HEK293 (cell line): ENCODE measurements at regions not wholly inside any gene's neighbourhood (a gene's known extent, or its start where the extent isn't known, plus 50 kb on each side); places are given as distances from the start of the nearest gene placed in this dataset.

ENCODE experiments used
- CTCF ChIA-PET: fragments of 350-600 bp; formaldehyde crosslinking; extraction: SDS; loops from one replicate; lab custom pipeline; 2021; ENCODE audit warnings: antibody characterized with exemption; lab: Yijun Ruan, JAX
- POLR2A ChIA-PET: fragments of 300-600 bp; formaldehyde crosslinking; extraction: SDS; loops from one replicate; lab custom pipeline; 2020; ENCODE audit warnings: antibody characterized with exemption, inconsistent platforms; lab: Yijun Ruan, JAX
- H3K27ac ChIP-seq: fragments of 200-500 bp; sonication (Bioruptor generic); 2 replicates; pipeline ENCODE4 v1.5.1; 2014; ENCODE audit warnings: low read depth, low read length, control low read depth, inconsistent platforms; ENCODE audit errors: extremely low read depth
- H3K36me3 ChIP-seq, 2 experiments: fragments of 200-500 bp in 1 of 2; sonication (Bioruptor generic) in 1 of 2; 1 replicate in 1 of 2; 2 replicates in 1 of 2; pipeline ENCODE4 v1.5.1; 2014 to 2017; ENCODE audit warnings: inconsistent platforms in 2 of 2, low read length in 2 of 2; ENCODE audit not compliant: control insufficient read depth in 2 of 2, insufficient read depth in 1 of 2
- H3K4me1 ChIP-seq: fragments of 200-500 bp; sonication (Bioruptor generic); 2 replicates; pipeline ENCODE4 v1.5.1; 2014; ENCODE audit warnings: mild to moderate bottlenecking, low read length, inconsistent platforms; ENCODE audit not compliant: control insufficient read depth, insufficient read depth
- H3K4me3 ChIP-seq: 2 replicates; pipeline ENCODE4 v1.5.1; 2011; ENCODE audit warnings: low read depth, mild to moderate bottlenecking, control low read depth, low read length, moderate library complexity
- H3K9me3 ChIP-seq: fragments of 200-500 bp; sonication (Bioruptor generic); 2 replicates; pipeline ENCODE4 v1.5.1; 2014; ENCODE audit warnings: low read depth, low read length, inconsistent platforms; ENCODE audit not compliant: control insufficient read depth, insufficient read depth
- HOXD13 ChIP-seq: sonication (generic); formaldehyde crosslinking; IDR thresholded peaks from 2 replicates; pipeline ENCODE4 v1.8.0; 2022; ENCODE audit warnings: missing genetic modification reagents, borderline replicate concordance
- SP7 ChIP-seq: fragments of 450-650 bp; formaldehyde crosslinking; IDR thresholded peaks from 2 replicates; pipeline ENCODE4 v1.5.1; 2016; ENCODE audit warnings: missing biosample characterization, missing genetic modification characterization
- ZFP69B ChIP-seq: fragments of 450-650 bp; formaldehyde crosslinking; IDR thresholded peaks from 2 replicates; pipeline ENCODE4 v1.5.1; 2016; ENCODE audit warnings: missing biosample characterization, missing genetic modification characterization
- ZNF211 ChIP-seq: fragments of 450-650 bp; formaldehyde crosslinking; IDR thresholded peaks from 2 replicates; pipeline ENCODE4 v1.5.1; 2016; ENCODE audit warnings: low read depth, missing biosample characterization, missing genetic modification characterization
- ZNF239 ChIP-seq: fragments of 450-650 bp; formaldehyde crosslinking; IDR thresholded peaks from 2 replicates; pipeline ENCODE4 v1.5.1; 2016; ENCODE audit warnings: missing biosample characterization, missing genetic modification characterization
- ZNF530 ChIP-seq: fragments of 450-650 bp; formaldehyde crosslinking; IDR thresholded peaks from 2 replicates; pipeline ENCODE4 v1.5.1; 2016; ENCODE audit warnings: low read depth, missing biosample characterization, missing genetic modification characterization
- ZNF555 ChIP-seq: fragments of 450-650 bp; formaldehyde crosslinking; conservative IDR thresholded peaks from 2 replicates; pipeline ENCODE4 v1.5.1; 2017; ENCODE audit warnings: missing biosample characterization, mild to moderate bottlenecking, missing genetic modification characterization, inconsistent platforms
- ZNF561 ChIP-seq: fragments of 450-650 bp; IDR thresholded peaks from 2 replicates; pipeline ENCODE4 v1.5.1; 2018; ENCODE audit warnings: missing biosample characterization, missing genetic modification characterization, borderline replicate concordance
- ZNF704 ChIP-seq: fragments of 450-650 bp; formaldehyde crosslinking; IDR thresholded peaks from 2 replicates; pipeline ENCODE4 v1.5.1; 2016; ENCODE audit warnings: missing biosample characterization, missing genetic modification characterization
- TF ChIP-seq, protein P1 (sequence below): fragments of 450-650 bp; formaldehyde crosslinking; IDR thresholded peaks from 2 replicates; pipeline ENCODE4 v1.5.1; 2016; ENCODE audit warnings: missing biosample characterization, missing genetic modification characterization
- TF ChIP-seq, protein P2 (sequence below): fragments of 450-650 bp; formaldehyde crosslinking; IDR thresholded peaks from 2 replicates; pipeline ENCODE4 v1.5.1; 2016; ENCODE audit warnings: missing biosample characterization, missing genetic modification characterization, borderline replicate concordance

DNA sequence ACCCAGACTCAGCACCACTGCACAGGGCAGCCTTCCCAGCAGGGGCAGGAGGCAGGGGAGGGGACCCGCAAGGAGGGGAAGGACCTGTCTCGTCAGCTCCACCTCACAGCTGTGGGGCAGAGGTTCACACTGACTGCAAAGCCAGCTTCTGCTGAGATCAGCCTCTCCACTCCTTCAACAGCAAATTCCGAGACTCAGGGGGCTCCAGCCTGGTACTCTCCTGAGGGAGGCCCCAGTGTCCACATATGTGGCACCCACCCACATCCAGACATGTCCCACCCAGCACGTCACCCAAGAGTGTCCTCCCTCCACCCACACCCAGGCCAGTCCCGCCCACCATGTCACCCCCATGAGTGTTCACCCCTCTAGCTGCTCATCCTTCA lies 329.5 kb downstream of the NPHP4 start:
- TF ChIP-seq ZNF239 (tag by site-specific recombination) (no peak), ZNF555 (no peak), SP7 (tag by site-specific recombination) (no peak), HOXD13 (no peak), ZNF211 (no peak), ZNF530 (no peak), ZNF561 (tag by site-specific recombination) (no peak), ZNF704 (tag by site-specific recombination) (no peak)
- TF ChIP-seq, protein P1, sequence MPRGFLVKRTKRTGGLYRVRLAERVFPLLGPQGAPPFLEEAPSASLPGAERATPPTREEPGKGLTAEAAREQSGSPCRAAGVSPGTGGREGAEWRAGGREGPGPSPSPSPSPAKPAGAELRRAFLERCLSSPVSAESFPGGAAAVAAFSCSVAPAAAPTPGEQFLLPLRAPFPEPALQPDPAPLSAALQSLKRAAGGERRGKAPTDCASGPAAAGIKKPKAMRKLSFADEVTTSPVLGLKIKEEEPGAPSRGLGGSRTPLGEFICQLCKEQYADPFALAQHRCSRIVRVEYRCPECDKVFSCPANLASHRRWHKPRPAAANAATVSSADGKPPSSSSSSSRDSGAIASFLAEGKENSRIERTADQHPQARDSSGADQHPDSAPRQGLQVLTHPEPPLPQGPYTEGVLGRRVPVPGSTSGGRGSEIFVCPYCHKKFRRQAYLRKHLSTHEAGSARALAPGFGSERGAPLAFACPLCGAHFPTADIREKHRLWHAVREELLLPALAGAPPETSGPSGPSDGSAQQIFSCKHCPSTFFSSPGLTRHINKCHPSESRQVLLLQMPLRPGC (tag by site-specific recombination) = no peak
- Histone ChIP-seq H3K27ac (no peak overlapping the region), H3K4me1 (no peaks in the 10 kb centered on the region), H3K4me3 (no peak overlapping the region), H3K36me3 (no peaks in the 10 kb centered on the region), H3K9me3 (no peaks in the 10 kb centered on the region)
- ChIA-PET CTCF (no interaction called here), POLR2A (no interaction called here)

- TF ChIP-seq, protein P2, sequence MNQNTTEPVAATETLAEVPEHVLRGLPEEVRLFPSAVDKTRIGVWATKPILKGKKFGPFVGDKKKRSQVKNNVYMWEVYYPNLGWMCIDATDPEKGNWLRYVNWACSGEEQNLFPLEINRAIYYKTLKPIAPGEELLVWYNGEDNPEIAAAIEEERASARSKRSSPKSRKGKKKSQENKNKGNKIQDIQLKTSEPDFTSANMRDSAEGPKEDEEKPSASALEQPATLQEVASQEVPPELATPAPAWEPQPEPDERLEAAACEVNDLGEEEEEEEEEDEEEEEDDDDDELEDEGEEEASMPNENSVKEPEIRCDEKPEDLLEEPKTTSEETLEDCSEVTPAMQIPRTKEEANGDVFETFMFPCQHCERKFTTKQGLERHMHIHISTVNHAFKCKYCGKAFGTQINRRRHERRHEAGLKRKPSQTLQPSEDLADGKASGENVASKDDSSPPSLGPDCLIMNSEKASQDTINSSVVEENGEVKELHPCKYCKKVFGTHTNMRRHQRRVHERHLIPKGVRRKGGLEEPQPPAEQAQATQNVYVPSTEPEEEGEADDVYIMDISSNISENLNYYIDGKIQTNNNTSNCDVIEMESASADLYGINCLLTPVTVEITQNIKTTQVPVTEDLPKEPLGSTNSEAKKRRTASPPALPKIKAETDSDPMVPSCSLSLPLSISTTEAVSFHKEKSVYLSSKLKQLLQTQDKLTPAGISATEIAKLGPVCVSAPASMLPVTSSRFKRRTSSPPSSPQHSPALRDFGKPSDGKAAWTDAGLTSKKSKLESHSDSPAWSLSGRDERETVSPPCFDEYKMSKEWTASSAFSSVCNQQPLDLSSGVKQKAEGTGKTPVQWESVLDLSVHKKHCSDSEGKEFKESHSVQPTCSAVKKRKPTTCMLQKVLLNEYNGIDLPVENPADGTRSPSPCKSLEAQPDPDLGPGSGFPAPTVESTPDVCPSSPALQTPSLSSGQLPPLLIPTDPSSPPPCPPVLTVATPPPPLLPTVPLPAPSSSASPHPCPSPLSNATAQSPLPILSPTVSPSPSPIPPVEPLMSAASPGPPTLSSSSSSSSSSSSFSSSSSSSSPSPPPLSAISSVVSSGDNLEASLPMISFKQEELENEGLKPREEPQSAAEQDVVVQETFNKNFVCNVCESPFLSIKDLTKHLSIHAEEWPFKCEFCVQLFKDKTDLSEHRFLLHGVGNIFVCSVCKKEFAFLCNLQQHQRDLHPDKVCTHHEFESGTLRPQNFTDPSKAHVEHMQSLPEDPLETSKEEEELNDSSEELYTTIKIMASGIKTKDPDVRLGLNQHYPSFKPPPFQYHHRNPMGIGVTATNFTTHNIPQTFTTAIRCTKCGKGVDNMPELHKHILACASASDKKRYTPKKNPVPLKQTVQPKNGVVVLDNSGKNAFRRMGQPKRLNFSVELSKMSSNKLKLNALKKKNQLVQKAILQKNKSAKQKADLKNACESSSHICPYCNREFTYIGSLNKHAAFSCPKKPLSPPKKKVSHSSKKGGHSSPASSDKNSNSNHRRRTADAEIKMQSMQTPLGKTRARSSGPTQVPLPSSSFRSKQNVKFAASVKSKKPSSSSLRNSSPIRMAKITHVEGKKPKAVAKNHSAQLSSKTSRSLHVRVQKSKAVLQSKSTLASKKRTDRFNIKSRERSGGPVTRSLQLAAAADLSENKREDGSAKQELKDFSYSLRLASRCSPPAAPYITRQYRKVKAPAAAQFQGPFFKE (tag by site-specific recombination) = no peak
- TF ChIP-seq, protein P1 (tag by site-specific recombination) = no peak
- TF ChIP-seq ZNF530 (no peak), ZFP69B (no peak)
- no peaks in the 10 kb centered on the region for H3K9me3 ChIP-seq
- no peak overlapping the region for H3K27ac ChIP-seq
- H3K4me1 ChIP-seq = no peaks in the 10 kb centered on the region
- ChIA-PET CTCF (no interaction called here), POLR2A (no interaction called here)
- H3K36me3 ChIP-seq = no peaks in the 10 kb centered on the region
- H3K4me3 ChIP-seq = no peak overlapping the region
Measured at GRCh38 chr1:5662086-5662743, 330.0 kb downstream of the NPHP4 start.
